Astrocyte of the spinal cord (primary cell): ENCODE measurements at regions not wholly inside any gene's neighbourhood (a gene's known extent, or its start where the extent isn't known, plus 50 kb on each side); places are given as distances from the start of the nearest gene placed in this dataset.

ENCODE experiments used
- DNase-seq: peaks from one replicate; pipeline ENCODE4 v3.0.0; 2011; ENCODE audit warnings: low read depth, low spot score
- H3K4me3 ChIP-seq: 2 replicates; pipeline ENCODE4 v1.5.1; 2011; ENCODE audit warnings: low read depth, mild to moderate bottlenecking, low read length, moderate library complexity
- CTCF ChIP-seq: IDR thresholded peaks from 2 replicates; pipeline ENCODE4 v1.5.1; 2012; ENCODE audit warnings: low read depth, mild to moderate bottlenecking, low read length, inconsistent platforms
- in situ Hi-C: cut with HindIII; loops from 2 replicates; pipeline ENCODE4 v1.10.0; 2017; ENCODE audit warnings: low sequenced_read_pairs

DNA sequence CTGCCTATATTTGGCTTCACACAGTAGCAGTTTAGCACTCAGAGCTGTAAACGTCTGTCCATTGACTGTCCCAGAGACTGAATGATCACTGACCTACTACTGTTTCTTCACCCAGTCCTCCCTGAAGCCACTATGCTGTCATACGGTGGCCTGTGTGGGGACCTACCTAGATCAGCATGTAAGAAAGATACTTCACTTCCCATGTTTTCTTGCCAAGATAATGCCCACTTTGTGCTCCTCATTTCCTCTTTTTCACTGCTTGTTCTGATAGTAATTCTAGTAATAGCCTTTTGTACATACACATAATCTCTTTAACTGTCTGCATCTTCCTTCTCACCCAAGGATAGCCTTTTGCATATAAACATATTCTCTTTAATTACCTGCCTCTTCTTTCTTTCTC lies 109.9 kb upstream of the TIAM2 start:
- no peak overlapping the region for H3K4me3 ChIP-seq
- TF ChIP-seq CTCF = no peak
- in situ Hi-C loops = no loop called here
- no peak for DNase-seq

GRCh38 chr6:154886016-154886415 lies 109.1 kb upstream of the TIAM2 start:
- in situ Hi-C loops = no loop called here
- no peak for DNase-seq
- no peak for TF ChIP-seq CTCF
- H3K4me3 ChIP-seq = no peak overlapping the region

GRCh38 chr6:154886471-154886870 lies 108.6 kb upstream of the TIAM2 start:
- no peak overlapping the region for H3K4me3 ChIP-seq
- no peak for DNase-seq
- in situ Hi-C loops = no loop called here
- no peak for TF ChIP-seq CTCF

GRCh38 chr6:154887051-154887450 lies 108.1 kb upstream of the TIAM2 start:
- no peak overlapping the region for H3K4me3 ChIP-seq
- TF ChIP-seq CTCF = no peak
- in situ Hi-C loops = no loop called here

GRCh38 chr6:154888421-154889295 lies 106.5 kb upstream of the TIAM2 start:
- no peak for TF ChIP-seq CTCF
- in situ Hi-C loops = no loop called here
- no peak for DNase-seq
- no peak overlapping the region for H3K4me3 ChIP-seq

More at GRCh38 chr6:154887051-154887450, 108.1 kb upstream of the TIAM2 start:
- DNase-seq = no peak

DNA sequence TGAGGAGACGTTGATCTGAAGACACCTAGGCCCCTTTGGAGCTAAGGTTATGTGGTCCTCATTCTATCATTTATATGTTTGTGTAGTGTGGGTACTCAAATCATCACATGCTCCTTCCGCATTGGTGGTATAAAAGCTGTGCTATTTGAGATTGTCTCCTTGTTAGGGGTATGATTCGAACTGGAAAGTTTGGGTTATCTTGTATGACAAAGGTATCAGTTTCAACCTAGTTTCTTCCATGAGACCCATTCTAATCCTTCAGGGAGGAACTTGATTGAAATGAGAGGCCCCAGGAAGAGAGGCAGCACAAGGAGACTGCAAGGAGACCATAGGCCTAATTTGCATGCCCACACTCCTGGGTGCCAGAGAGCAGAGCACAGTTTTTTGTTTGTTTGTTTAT lies 104.2 kb upstream of the TIAM2 start:
- H3K4me3 ChIP-seq = no peak overlapping the region
- no peak for DNase-seq
- in situ Hi-C loops = no loop called here
- no peak for TF ChIP-seq CTCF
